AG04449 (cell line): ENCODE measurements at regions not wholly inside any gene's neighbourhood (a gene's known extent, or its start where the extent isn't known, plus 50 kb on each side); places are given as distances from the start of the nearest gene placed in this dataset.

Experiments used
- CTCF ChIA-PET: fragments of 350-600 bp; formaldehyde crosslinking; extraction: SDS; loops from one replicate; lab custom pipeline; 2021; ENCODE audit warnings: antibody characterized with exemption; lab: Yijun Ruan, JAX
- POLR2A ChIA-PET: fragments of 400-600, 350-600 bp; formaldehyde crosslinking; extraction: SDS; loops from one replicate; lab custom pipeline; 2020; ENCODE audit warnings: antibody characterized with exemption, inconsistent platforms; lab: Yijun Ruan, JAX
- DNase-seq: peaks from one replicate; pipeline ENCODE4 v3.0.0-alpha.2; 2010; ENCODE audit warnings: low read depth, low spot score
- H3K4me3 ChIP-seq: 2 replicates; pipeline ENCODE4 v1.5.1; 2011; ENCODE audit warnings: low read depth, mild to moderate bottlenecking, control low read depth, low read length
- TF ChIP-seq, protein P1 (sequence below): IDR thresholded peaks from one replicate; pipeline ENCODE4 v1.5.1; 2011; ENCODE audit warnings: mild to moderate bottlenecking, moderate library complexity, low read length, control low read depth, inconsistent platforms; ENCODE audit not compliant: insufficient read depth; ENCODE audit errors: missing control alignments

DNA sequence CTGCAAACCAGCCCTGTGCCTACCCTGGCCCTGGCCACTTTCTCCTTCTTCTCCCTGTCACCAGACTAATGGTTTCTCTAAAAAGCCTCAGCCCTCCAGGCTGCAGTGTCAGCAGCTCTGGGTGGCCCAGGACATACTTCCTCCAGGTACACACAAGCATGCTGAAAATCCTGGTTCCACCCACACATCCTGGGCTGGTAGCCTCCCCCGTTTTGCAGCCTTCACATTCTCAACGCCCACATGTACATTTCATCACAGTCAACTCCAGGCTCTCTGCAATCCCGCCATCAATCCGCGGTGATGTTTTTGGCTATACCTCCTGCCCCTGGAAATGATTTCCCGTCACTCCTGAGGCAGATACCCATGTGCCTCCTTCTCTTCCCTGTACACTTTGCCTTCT lies 59.4 kb downstream of the MAGEF1 start:
- no peak for DNase-seq
- TF ChIP-seq, protein P1, sequence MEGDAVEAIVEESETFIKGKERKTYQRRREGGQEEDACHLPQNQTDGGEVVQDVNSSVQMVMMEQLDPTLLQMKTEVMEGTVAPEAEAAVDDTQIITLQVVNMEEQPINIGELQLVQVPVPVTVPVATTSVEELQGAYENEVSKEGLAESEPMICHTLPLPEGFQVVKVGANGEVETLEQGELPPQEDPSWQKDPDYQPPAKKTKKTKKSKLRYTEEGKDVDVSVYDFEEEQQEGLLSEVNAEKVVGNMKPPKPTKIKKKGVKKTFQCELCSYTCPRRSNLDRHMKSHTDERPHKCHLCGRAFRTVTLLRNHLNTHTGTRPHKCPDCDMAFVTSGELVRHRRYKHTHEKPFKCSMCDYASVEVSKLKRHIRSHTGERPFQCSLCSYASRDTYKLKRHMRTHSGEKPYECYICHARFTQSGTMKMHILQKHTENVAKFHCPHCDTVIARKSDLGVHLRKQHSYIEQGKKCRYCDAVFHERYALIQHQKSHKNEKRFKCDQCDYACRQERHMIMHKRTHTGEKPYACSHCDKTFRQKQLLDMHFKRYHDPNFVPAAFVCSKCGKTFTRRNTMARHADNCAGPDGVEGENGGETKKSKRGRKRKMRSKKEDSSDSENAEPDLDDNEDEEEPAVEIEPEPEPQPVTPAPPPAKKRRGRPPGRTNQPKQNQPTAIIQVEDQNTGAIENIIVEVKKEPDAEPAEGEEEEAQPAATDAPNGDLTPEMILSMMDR: no peak
- POLR2A ChIA-PET: no interaction called here
- H3K4me3 ChIP-seq: no peak overlapping the region
- CTCF ChIA-PET: no interaction called here

- TF ChIP-seq, protein P1: no peak
- no peak overlapping the region for H3K4me3 ChIP-seq
- no peak for DNase-seq
- ChIA-PET CTCF (interaction anchor here (0.6 kb wide), 1 partner anchor 105 kb away, joined by 3 read pairs; no protein-coding TSS in a partner anchor), POLR2A (no interaction called here)
These were observed 60.0 kb downstream of the MAGEF1 start for GRCh38 chr3:184651904-184652303.

DNA sequence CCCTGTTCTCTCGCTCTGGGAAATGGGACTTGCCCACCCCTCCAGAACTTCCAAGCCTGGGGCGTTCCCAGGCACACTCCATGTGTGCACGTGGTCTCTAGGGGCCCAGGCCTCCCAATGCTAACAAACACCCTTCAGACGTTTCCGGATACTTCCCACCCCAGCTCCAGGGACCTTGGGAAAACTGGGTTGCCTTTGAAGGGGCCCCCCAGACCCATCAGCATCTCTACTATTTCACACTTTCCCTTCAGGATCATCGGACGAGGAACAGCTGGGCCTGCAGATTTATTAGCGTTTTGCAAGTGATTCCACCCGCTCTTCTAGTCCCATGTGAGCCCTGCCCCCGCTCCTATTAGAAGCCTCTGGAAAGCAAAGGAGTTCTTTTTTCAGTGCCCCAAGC lies 63.2 kb downstream of the MAGEF1 start:
- no peak for DNase-seq
- TF ChIP-seq, protein P1: no peak
- H3K4me3 ChIP-seq: no peak overlapping the region
- CTCF ChIA-PET: no interaction called here
- POLR2A ChIA-PET: interaction anchor here (0.7 kb wide), 1 partner anchor 276 kb away, joined by 3 read pairs; no protein-coding TSS in a partner anchor

GRCh38 chr3:184647405-184647936 lies 64.4 kb downstream of the MAGEF1 start:
- DNase-seq: no peak
- TF ChIP-seq, protein P1: no peak
- H3K4me3 ChIP-seq: no peak overlapping the region
- ChIA-PET POLR2A (no interaction called here), CTCF (interaction anchor here (0.9 kb wide), 1 partner anchor 86 kb away, joined by 3 read pairs; the partner anchor contains the start of gene EPHB3)

DNA sequence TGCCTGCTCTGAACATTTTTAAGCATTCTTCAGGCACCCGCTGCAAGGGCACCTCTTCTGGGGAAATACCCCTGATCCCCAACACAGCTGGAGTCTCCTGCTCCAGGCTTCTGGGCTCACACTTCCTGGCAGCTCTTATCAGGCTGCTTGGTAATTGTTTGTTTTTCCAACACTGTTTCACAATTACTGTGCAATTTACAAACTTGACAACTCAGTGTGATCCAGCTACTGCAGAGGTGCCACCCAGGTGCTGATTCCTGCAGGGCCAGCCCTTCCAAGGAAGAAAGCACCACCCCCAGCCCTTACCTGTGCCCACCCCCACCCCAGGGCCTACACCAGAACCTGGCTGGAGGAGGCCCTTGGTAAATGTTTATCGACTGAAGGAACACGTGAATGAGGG lies 66.5 kb downstream of the MAGEF1 start:
- H3K4me3 ChIP-seq: no peak overlapping the region
- TF ChIP-seq, protein P1: no peak
- no peak for DNase-seq
- CTCF ChIA-PET: no interaction called here
- POLR2A ChIA-PET: no interaction called here

GRCh38 chr3:184643442-184643841 lies 68.4 kb downstream of the MAGEF1 start:
- H3K4me3 ChIP-seq: no peak overlapping the region
- ChIA-PET POLR2A (no interaction called here), CTCF (no interaction called here)
- no peak for DNase-seq
- TF ChIP-seq, protein P1: no peak
